PC-3 (cell line): ENCODE measurements at regions not wholly inside any gene's neighbourhood (a gene's known extent, or its start where the extent isn't known, plus 50 kb on each side); places are given as distances from the start of the nearest gene placed in this dataset.
"Not testable (repeated sequence)": the region's sequence is repeated elsewhere in the genome, so short reads cannot be mapped to it uniquely, and the experiment has no call there.

Experiments
- ATAC-seq: fragments of 200-7000 bp; cut with Tn5 transposase; 2 replicates; pipeline ENCODE4 v1.9.1; 2020; ENCODE audit warnings: mild to moderate bottlenecking, moderate library complexity
- BruUV-seq: library from RNA; stranded (reverse); fragments of 400-500 nt; replicated peaks from 2 replicates; lab custom pipeline; 2021; lab: Mats Ljungman, UMichigan
- CTCF ChIA-PET: fragments of 300-600 bp; sonication (Branson Sonifier 250); formaldehyde crosslinking; loops from one replicate; lab custom pipeline; 2022; ENCODE audit warnings: antibody characterized with exemption; lab: Charles Lee
- POLR2A ChIA-PET: fragments of 300-600 bp; sonication (Branson Sonifier 250); formaldehyde crosslinking; loops from one replicate; lab custom pipeline; 2022; ENCODE audit warnings: antibody characterized with exemption; ENCODE audit not compliant: unreplicated experiment; lab: Charles Lee
- DNase-seq: peaks from one replicate; pipeline ENCODE4 v3.0.0-alpha.2; 2015
- H2AFZ ChIP-seq: fragments of 300-600 bp; sonication (generic); 2 replicates; pipeline ENCODE4 v1.6.0; 2016; ENCODE audit warnings: antibody characterized with exemption, low read length
- H3F3A ChIP-seq: fragments of 300-600 bp; sonication (generic); one replicate; pipeline ENCODE4 v1.6.0; 2017; ENCODE audit warnings: antibody characterized with exemption, low read length, control low read depth, mild to moderate bottlenecking; ENCODE audit not compliant: unreplicated experiment
- H3K27ac ChIP-seq: fragments of 300-600 bp; sonication (generic); 2 replicates; pipeline ENCODE4 v1.5.1; 2016; ENCODE audit warnings: mild to moderate bottlenecking, low read length
- H3K27me3 ChIP-seq: fragments of 300-600 bp; sonication (generic); 2 replicates; pipeline ENCODE4 v1.6.1; 2016; ENCODE audit warnings: low read length, mixed read lengths
- H3K36me3 ChIP-seq: fragments of 300-600 bp; sonication (generic); 2 replicates; pipeline ENCODE4 v1.6.1; 2016; ENCODE audit warnings: low read depth, mixed run types, low read length, mixed read lengths
- H3K4me1 ChIP-seq: fragments of 300-600 bp; sonication (generic); 2 replicates; pipeline ENCODE4 v1.5.1; 2016; ENCODE audit warnings: low read length; ENCODE audit not compliant: insufficient read depth
- H3K4me2 ChIP-seq: fragments of 300-600 bp; sonication (generic); 2 replicates; pipeline ENCODE4 v1.6.0; 2016; ENCODE audit warnings: low read length
- H3K4me3 ChIP-seq: fragments of 300-600 bp; sonication (generic); 2 replicates; pipeline ENCODE4 v1.5.1; 2016; ENCODE audit warnings: mild to moderate bottlenecking, low read length, mixed read lengths
- H3K79me2 ChIP-seq: fragments of 300-600 bp; sonication (generic); 2 replicates; pipeline ENCODE4 v1.6.1; 2017; ENCODE audit warnings: low read length, mixed read lengths
- H3K9ac ChIP-seq: fragments of 300-600 bp; sonication (generic); 2 replicates; pipeline ENCODE4 v1.6.0; 2016; ENCODE audit warnings: mild to moderate bottlenecking, low read length
- H3K9me2 ChIP-seq: fragments of 300-600 bp; sonication (generic); replicated peaks from 2 replicates; pipeline ENCODE4 v1.6.1; 2016; ENCODE audit warnings: mixed run types, low read length, mixed read lengths
- H3K9me3 ChIP-seq: fragments of 300-600 bp; sonication (generic); 2 replicates; pipeline ENCODE4 v1.6.1; 2016; ENCODE audit warnings: low read length, mixed read lengths
- H4K20me1 ChIP-seq: fragments of 300-600 bp; sonication (generic); 2 replicates; pipeline ENCODE4 v1.6.1; 2016; ENCODE audit warnings: low read length, mixed read lengths
- EZH2 ChIP-seq: fragments of 300-600 bp; sonication (generic); IDR thresholded peaks from one replicate; pipeline ENCODE4 v1.6.1; 2017; ENCODE audit warnings: antibody characterized with exemption, mild to moderate bottlenecking, low read length; ENCODE audit not compliant: unreplicated experiment
- EZH2phosphoT487 ChIP-seq: fragments of 300-600 bp; sonication (generic); IDR thresholded peaks from 2 replicates; pipeline ENCODE4 v1.6.1; 2018; ENCODE audit warnings: mild to moderate bottlenecking, antibody characterized with exemption, low read length, borderline replicate concordance
- intact Hi-C: fragments of 100-400 bp; cut with micrococcal nuclease; formaldehyde crosslinking; loops from 2 replicates; pipeline ENCODE4 v1.9.0; 2023
- TF ChIP-seq, protein P1 (sequence below): fragments of 300-600 bp; sonication (generic); conservative IDR thresholded peaks from 2 replicates; pipeline ENCODE4 v1.5.1; 2017; ENCODE audit warnings: antibody characterized with exemption, low read depth, mild to moderate bottlenecking, low read length

DNA sequence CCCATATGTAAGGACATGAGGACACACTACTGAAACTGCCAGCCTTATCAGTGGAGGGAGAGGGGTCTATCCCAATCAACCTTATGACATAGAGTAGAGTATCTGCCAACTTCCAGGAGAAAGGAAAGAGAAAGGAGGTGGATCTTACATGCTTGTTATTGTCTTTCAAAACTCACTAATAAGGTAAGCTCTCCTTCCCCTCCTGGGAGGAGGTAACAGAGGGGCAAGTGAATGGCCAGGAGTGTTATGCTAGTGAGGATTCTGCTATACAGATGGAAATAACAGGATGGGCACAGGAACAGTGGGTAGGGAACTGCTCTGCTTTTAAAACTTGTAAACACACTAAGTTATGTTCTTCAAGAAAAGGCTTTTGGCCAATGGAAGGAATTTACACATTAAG lies 1020.1 kb downstream of the TDRD15 start:
- H3F3A ChIP-seq, result no peaks in the 10 kb centered on the region
- no peaks in the 10 kb centered on the region for H4K20me1 ChIP-seq
- no peak for ATAC-seq
- H3K27me3 ChIP-seq, result no peaks in the 10 kb centered on the region
- POLR2A ChIA-PET, result interaction anchor here (0.6 kb wide), 1 partner anchor 1391 kb away, joined by 8 read pairs; no protein-coding TSS in a partner anchor
- H3K36me3 ChIP-seq, result no peaks in the 10 kb centered on the region
- no peak overlapping the region for H3K4me3 ChIP-seq
- no peak overlapping the region for H2AFZ ChIP-seq
- no peak overlapping the region for H3K27ac ChIP-seq
- no peak overlapping the region for H3K9ac ChIP-seq
- H3K9me3 ChIP-seq, result peaks cover 19% of the 10 kb centered on the region; the same call in 1 of the 2 replicates
- no peak overlapping the region for H3K4me2 ChIP-seq
- H3K79me2 ChIP-seq, result no peaks in the 10 kb centered on the region
- TF ChIP-seq EZH2phosphoT487, result no peak
- DNase-seq, result no peak
- BruUV-seq, result no TSS peak
- CTCF ChIA-PET, result no interaction called here
- intact Hi-C loops, result no loop called here
- H3K4me1 ChIP-seq, result no peaks in the 10 kb centered on the region
- no peaks in the 10 kb centered on the region for H3K9me2 ChIP-seq

GRCh38 chr2:22153931-22154613 lies 1030.3 kb downstream of the TDRD15 start:
- no peak overlapping the region for H3K4me3 ChIP-seq
- no peaks in the 10 kb centered on the region for H3K79me2 ChIP-seq
- POLR2A ChIA-PET, result no interaction called here
- no peak overlapping the region for H2AFZ ChIP-seq
- no TSS peak for BruUV-seq
- no peaks in the 10 kb centered on the region for H3K4me1 ChIP-seq
- no peaks in the 10 kb centered on the region for H4K20me1 ChIP-seq
- intact Hi-C loops, result no loop called here
- no peak overlapping the region for H3K4me2 ChIP-seq
- no peaks in the 10 kb centered on the region for H3K36me3 ChIP-seq
- no peaks in the 10 kb centered on the region for H3F3A ChIP-seq
- H3K9me2 ChIP-seq, result no peaks in the 10 kb centered on the region
- no peak for ATAC-seq
- H3K9me3 ChIP-seq, result 0 out of 2 replicates have a peak, but pooled peaks cover 3% of the 10 kb centered on the region
- no peak overlapping the region for H3K27ac ChIP-seq
- no peak overlapping the region for H3K9ac ChIP-seq
- no peak for DNase-seq
- H3K27me3 ChIP-seq, result no peaks in the 10 kb centered on the region
- CTCF ChIA-PET, result no interaction called here
- no peak for TF ChIP-seq EZH2
- TF ChIP-seq EZH2phosphoT487, result no peak
- TF ChIP-seq, protein P1, sequence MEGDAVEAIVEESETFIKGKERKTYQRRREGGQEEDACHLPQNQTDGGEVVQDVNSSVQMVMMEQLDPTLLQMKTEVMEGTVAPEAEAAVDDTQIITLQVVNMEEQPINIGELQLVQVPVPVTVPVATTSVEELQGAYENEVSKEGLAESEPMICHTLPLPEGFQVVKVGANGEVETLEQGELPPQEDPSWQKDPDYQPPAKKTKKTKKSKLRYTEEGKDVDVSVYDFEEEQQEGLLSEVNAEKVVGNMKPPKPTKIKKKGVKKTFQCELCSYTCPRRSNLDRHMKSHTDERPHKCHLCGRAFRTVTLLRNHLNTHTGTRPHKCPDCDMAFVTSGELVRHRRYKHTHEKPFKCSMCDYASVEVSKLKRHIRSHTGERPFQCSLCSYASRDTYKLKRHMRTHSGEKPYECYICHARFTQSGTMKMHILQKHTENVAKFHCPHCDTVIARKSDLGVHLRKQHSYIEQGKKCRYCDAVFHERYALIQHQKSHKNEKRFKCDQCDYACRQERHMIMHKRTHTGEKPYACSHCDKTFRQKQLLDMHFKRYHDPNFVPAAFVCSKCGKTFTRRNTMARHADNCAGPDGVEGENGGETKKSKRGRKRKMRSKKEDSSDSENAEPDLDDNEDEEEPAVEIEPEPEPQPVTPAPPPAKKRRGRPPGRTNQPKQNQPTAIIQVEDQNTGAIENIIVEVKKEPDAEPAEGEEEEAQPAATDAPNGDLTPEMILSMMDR, result no peak

DNA sequence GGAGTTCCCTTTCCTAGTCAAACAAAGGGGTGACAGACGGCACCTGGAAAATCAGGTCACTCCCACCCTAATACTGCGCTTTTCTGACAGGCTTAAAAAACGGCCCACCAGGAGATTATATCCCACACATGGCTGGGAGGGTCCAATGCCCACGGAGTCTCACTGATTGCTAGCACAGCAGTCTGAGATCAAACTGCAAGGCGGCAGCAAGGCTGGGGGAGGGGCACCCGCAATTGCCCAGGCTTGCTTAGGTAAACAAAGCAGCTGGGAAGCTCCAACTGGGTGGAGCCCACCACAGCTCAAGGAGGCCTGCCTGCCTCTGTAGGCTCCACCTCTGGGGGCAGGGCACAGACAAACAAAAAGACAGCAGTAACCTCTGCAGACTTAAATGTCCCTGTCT lies 1032.9 kb downstream of the TDRD15 start:
- H2AFZ ChIP-seq, H4K20me1 ChIP-seq, H3K79me2 ChIP-seq, ATAC-seq, DNase-seq, H3F3A ChIP-seq, H3K4me3 ChIP-seq, H3K9ac ChIP-seq, POLR2A ChIA-PET, H3K4me1 ChIP-seq, H3K9me3 ChIP-seq, H3K27me3 ChIP-seq, intact Hi-C loops, H3K4me2 ChIP-seq, CTCF ChIA-PET, H3K36me3 ChIP-seq, BruUV-seq, H3K27ac ChIP-seq, H3K9me2 ChIP-seq: not testable (repeated sequence)
